CD4-positive, alpha-beta T cell (primary cell): ENCODE measurements at regions not wholly inside any gene's neighbourhood (a gene's known extent, or its start where the extent isn't known, plus 50 kb on each side); places are given as distances from the start of the nearest gene placed in this dataset.
A peak's percentile ranks its signal among the peaks of the same experiment; 100 is the strongest.

ENCODE experiments used
- ATAC-seq: fragments of 200-7000 bp; cut with Tn5 transposase; one replicate; pipeline ENCODE4 v1.10.0; 2022; ENCODE audit warnings: mild to moderate bottlenecking; ENCODE audit not compliant: poor library complexity
- CTCF ChIA-PET: fragments of 350-600 bp; sonication (Branson Sonifier 250); formaldehyde crosslinking; loops from one replicate; lab custom pipeline; 2021; ENCODE audit warnings: antibody characterized with exemption, inconsistent platforms; lab: Charles Lee
- POLR2A ChIA-PET: fragments of 350-600 bp; sonication (Branson Sonifier 250); formaldehyde crosslinking; loops from one replicate; lab custom pipeline; 2021; ENCODE audit warnings: antibody characterized with exemption, inconsistent platforms; lab: Charles Lee
- DNase-seq, 14 experiments: peaks; one replicate each; pipeline ENCODE4 v3.0.0-alpha.2; 2013 to 2020; ENCODE audit warnings: mixed read lengths in 2 of 14
- H3K27ac ChIP-seq, 2 donors: one replicate each; pipeline versions ENCODE4 v1.5.1 to v1.7.0; 2013; ENCODE audit warnings: low read length in 2 of 2, low read depth in 1 of 2, mild to moderate bottlenecking in 1 of 2
- H3K27me3 ChIP-seq, 2 experiments: 1 replicate in 1 of 2; 2 replicates in 1 of 2; pipeline versions ENCODE4 v1.6.1 to v1.7.0; 2013; ENCODE audit warnings: low read length in 2 of 2, control low read depth in 1 of 2, mild to moderate bottlenecking in 1 of 2, moderate library complexity in 1 of 2; ENCODE audit not compliant: insufficient read depth in 2 of 2, control insufficient read depth in 1 of 2
- H3K36me3 ChIP-seq: one replicate; pipeline ENCODE4 v1.6.1; 2013; ENCODE audit warnings: low read length, control low read depth; ENCODE audit not compliant: insufficient read depth
- H3K4me1 ChIP-seq: one replicate; pipeline ENCODE4 v1.6.1; 2013; ENCODE audit warnings: low read length, control low read depth; ENCODE audit not compliant: insufficient read depth
- H3K4me3 ChIP-seq: one replicate; pipeline ENCODE4 v1.5.1; 2013; ENCODE audit warnings: mild to moderate bottlenecking, low read length, moderate library complexity
- H3K9me3 ChIP-seq, 2 experiments: 1 replicate in 1 of 2; 2 replicates in 1 of 2; pipeline versions ENCODE4 v1.6.1 to v1.7.0; 2013; ENCODE audit warnings: low read length in 2 of 2, mild to moderate bottlenecking in 2 of 2, control low read depth in 1 of 2, moderate library complexity in 1 of 2; ENCODE audit not compliant: control insufficient read depth in 1 of 2, insufficient read depth in 1 of 2
- H3K27ac Mint-ChIP-seq: one replicate; pipeline ENCODE4 v1.8.0; 2020; ENCODE audit warnings: mixed read lengths
- H3K27me3 Mint-ChIP-seq: one replicate; pipeline ENCODE4 v1.8.0; 2021; ENCODE audit warnings: mixed read lengths
- H3K36me3 Mint-ChIP-seq: one replicate; pipeline ENCODE4 v1.8.0; 2021; ENCODE audit warnings: low read depth, mixed read lengths
- H3K4me1 Mint-ChIP-seq: one replicate; pipeline ENCODE4 v1.8.0; 2021; ENCODE audit warnings: low read depth, mixed read lengths
- H3K4me3 Mint-ChIP-seq: one replicate; pipeline ENCODE4 v1.8.0; 2020; ENCODE audit warnings: mild to moderate bottlenecking, mixed read lengths
- H3K9me3 Mint-ChIP-seq: one replicate; pipeline ENCODE4 v1.8.0; 2020; ENCODE audit warnings: mixed read lengths
- intact Hi-C, 2 experiments: fragments of 100-400 bp; cut with DNase I in 1 of 2; cut with micrococcal nuclease in 1 of 2; formaldehyde crosslinking; loops; one replicate each; pipeline versions ENCODE4 v1.15.1 to v1.9.0; 2023 to 2025; cut with DNase I, micrococcal nuclease
- TF ChIP-seq, protein P1 (sequence below): fragments of 200-600 bp; IDR thresholded peaks from one replicate; pipeline ENCODE4 v1.8.0; 2022; ENCODE audit warnings: antibody characterized with exemption, mild to moderate bottlenecking

DNA sequence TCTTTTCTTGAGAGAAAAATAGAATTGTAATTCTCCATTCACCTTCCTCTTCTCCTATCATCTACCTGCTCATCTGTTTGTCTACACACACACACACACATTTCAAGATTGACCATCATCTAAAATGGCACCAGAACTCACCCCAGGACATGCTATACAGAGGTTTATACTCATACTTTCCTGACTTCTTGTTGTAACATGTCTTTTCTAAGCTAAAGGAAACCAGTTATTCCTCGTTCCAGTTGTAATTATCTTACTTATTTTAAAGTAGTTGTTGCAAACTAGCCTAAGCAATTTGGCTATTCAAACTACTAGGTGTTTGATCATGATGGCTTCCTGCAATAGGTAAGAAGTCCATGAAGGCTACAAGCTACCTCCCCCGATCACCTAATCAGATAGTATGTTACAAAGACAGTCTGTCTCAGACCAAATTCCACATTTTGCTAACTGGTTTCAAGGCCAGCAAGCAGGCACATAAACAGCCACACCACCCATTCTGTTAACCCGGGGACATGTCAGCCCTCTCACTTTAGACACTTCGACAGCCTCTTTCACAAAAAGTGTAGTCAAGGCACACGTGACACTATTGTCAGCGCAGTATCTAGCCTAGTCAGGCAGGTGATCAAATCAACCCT is 189.7 kb downstream of the SHQ1 start:
- no peak for ATAC-seq
- H3K4me1 ChIP-seq: peaks cover 11% of the 10 kb centered on the region
- H3K4me3 ChIP-seq: no peak overlapping the region
- peaks cover 18% of the 10 kb centered on the region for H3K4me1 Mint-ChIP-seq
- TF ChIP-seq, protein P1, sequence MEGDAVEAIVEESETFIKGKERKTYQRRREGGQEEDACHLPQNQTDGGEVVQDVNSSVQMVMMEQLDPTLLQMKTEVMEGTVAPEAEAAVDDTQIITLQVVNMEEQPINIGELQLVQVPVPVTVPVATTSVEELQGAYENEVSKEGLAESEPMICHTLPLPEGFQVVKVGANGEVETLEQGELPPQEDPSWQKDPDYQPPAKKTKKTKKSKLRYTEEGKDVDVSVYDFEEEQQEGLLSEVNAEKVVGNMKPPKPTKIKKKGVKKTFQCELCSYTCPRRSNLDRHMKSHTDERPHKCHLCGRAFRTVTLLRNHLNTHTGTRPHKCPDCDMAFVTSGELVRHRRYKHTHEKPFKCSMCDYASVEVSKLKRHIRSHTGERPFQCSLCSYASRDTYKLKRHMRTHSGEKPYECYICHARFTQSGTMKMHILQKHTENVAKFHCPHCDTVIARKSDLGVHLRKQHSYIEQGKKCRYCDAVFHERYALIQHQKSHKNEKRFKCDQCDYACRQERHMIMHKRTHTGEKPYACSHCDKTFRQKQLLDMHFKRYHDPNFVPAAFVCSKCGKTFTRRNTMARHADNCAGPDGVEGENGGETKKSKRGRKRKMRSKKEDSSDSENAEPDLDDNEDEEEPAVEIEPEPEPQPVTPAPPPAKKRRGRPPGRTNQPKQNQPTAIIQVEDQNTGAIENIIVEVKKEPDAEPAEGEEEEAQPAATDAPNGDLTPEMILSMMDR: no peak
- H3K4me3 Mint-ChIP-seq: no peak overlapping the region
- H3K36me3 Mint-ChIP-seq: no peaks in the 10 kb centered on the region
- intact Hi-C loops: loop anchor here (5.0 to 10.0 kb wide), 3 partner anchors 79 to 946 kb away; no protein-coding TSS in a partner anchor
- ChIA-PET CTCF (interaction anchor here (1.2 kb wide), 1 partner anchor 164 kb away, joined by 3 read pairs; no protein-coding TSS in a partner anchor), POLR2A (interaction anchor here (0.6 to 1.6 kb wide), 4 partner anchors 80 to 212 kb away, joined by 3 to 7 read pairs (median 5); partner anchors contain the start of gene RYBP)
- H3K27me3 ChIP-seq: peaks cover 6 to 7% of the 10 kb centered on the region in 2 experiments
- H3K27ac Mint-ChIP-seq: no peak overlapping the region
- DNase-seq: no peak
- H3K9me3 Mint-ChIP-seq: no peaks in the 10 kb centered on the region
- H3K36me3 ChIP-seq: no peaks in the 10 kb centered on the region
- H3K27ac ChIP-seq: no peak overlapping the region
- peaks cover 4% of the 10 kb centered on the region for H3K27me3 Mint-ChIP-seq
- peaks cover 0 to 4% of the 10 kb centered on the region in 2 experiments for H3K9me3 ChIP-seq

DNA sequence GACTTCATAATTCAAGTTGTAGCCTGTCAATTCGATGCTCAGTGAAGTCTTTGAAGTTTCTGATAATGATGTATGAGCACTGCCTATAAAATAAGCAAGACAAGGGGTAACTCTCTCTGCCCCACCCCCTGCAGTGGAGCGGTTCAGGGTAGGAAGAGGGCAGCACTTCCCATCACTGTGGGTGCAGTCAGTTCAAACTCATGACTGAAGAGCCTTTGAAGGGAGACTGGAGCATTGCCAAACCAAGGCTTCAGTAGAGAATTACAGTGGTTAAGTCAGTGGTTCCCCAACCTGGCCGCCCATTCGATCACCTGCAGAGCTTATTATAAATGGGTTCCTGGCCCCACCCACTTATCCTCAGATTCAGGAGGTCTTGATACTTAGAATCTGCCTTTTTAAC is 190.6 kb downstream of the SHQ1 start:
- Mint-ChIP-seq H3K36me3 (no peaks in the 10 kb centered on the region), H3K27ac (peak overlapping the region; percentile 4), H3K27me3 (peaks cover 4% of the 10 kb centered on the region), H3K9me3 (no peaks in the 10 kb centered on the region), H3K4me1 (peaks cover 18% of the 10 kb centered on the region), H3K4me3 (peak overlapping the region; percentile 30)
- ChIA-PET POLR2A (interaction anchor here (1.0 to 1.6 kb wide), 3 partner anchors 81 to 211 kb away, joined by 5 to 7 read pairs (median 5); partner anchors contain the start of gene RYBP), CTCF (interaction anchor here (1.7 kb wide), 1 partner anchor 8 kb away, joined by 4 read pairs; no protein-coding TSS in a partner anchor)
- TF ChIP-seq, protein P1: no peak
- peaks cover 6 to 7% of the 10 kb centered on the region in 2 experiments for H3K27me3 ChIP-seq
- peak; percentile 98 for ATAC-seq
- H3K27ac ChIP-seq: no peak overlapping the region
- peak; percentile 17 to 85 (median 50) for DNase-seq
- peaks cover 11% of the 10 kb centered on the region for H3K4me1 ChIP-seq
- H3K9me3 ChIP-seq: peaks cover 0 to 4% of the 10 kb centered on the region in 2 experiments
- intact Hi-C loops: loop anchor here (5.0 to 10.0 kb wide), 3 partner anchors 80 to 945 kb away; no protein-coding TSS in a partner anchor
- no peak overlapping the region for H3K4me3 ChIP-seq
- no peaks in the 10 kb centered on the region for H3K36me3 ChIP-seq

DNA sequence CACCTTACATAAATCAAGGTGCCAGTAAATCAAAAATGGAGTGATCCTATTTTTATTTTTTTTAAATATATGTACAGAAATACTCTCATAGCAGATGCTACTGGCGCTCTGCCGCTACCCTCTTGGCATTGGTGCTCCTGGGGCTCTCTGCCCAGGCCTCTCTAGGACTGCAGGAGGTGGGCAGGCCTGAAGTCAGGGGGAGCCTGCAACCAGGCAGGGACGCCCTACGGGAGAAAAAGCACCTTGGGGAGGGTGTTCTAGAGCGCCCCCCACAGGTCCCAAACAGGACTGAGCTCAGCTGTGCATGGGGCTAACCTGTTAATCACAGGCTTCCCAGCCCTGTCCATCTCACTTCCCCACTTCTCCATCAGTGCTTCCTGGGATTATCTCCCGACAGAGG is 192.5 kb downstream of the SHQ1 start:
- Histone ChIP-seq H3K4me3 (no peak overlapping the region), H3K4me1 (peaks cover 11% of the 10 kb centered on the region), H3K9me3 (peaks cover 0 to 4% of the 10 kb centered on the region in 2 experiments), H3K36me3 (no peaks in the 10 kb centered on the region), H3K27me3 (peaks cover 6 to 7% of the 10 kb centered on the region in 2 experiments), H3K27ac (no peak overlapping the region)
- DNase-seq (peak in 1 of 14 experiments; percentile 19), ATAC-seq (no peak)
- Mint-ChIP-seq H3K27ac (no peak overlapping the region), H3K27me3 (peaks cover 4% of the 10 kb centered on the region), H3K4me3 (no peak overlapping the region), H3K4me1 (peaks cover 18% of the 10 kb centered on the region), H3K36me3 (no peaks in the 10 kb centered on the region), H3K9me3 (no peaks in the 10 kb centered on the region)
- ChIA-PET CTCF (no interaction called here), POLR2A (no interaction called here)
- intact Hi-C loops: loop anchor here (5.0 to 10.0 kb wide), 3 partner anchors 82 to 943 kb away; no protein-coding TSS in a partner anchor
- TF ChIP-seq, protein P1: no peak
